Hematopoietic multipotent progenitor cell treated with erythropoietin and hydrocortisone succinate and interleukin-3 and kit ligand, for 4 days (in vitro differentiated cells): ENCODE measurements at regions not wholly inside any gene's neighbourhood (a gene's known extent, or its start where the extent isn't known, plus 50 kb on each side); places are given as distances from the start of the nearest gene placed in this dataset.
"Not testable (repeated sequence)": the region's sequence is repeated elsewhere in the genome, so short reads cannot be mapped to it uniquely, and the experiment has no call there.

Experiments used
- DNase-seq: peaks from one replicate; pipeline ENCODE4 v3.0.0-alpha.2; 2015

DNA sequence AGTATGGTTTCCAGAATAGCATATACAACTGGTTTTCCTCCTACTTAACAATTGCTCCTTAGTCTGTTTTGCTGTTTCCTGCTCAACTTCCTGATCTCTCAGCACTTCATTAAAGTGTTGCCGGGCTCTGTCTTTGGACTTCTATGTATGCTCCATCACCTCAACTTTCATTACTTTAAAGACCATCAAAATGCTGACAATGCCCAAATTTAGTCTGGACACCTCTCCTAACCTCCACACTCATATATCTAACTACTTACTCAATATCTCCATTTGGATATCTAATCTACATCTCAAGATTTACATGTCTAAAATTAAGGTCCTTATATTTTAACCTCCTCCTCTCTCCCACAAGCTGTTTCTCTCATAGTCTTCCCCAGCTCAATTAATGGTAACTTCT, 54.4 kb upstream of the LGR5 start:
- no peak for DNase-seq

DNA sequence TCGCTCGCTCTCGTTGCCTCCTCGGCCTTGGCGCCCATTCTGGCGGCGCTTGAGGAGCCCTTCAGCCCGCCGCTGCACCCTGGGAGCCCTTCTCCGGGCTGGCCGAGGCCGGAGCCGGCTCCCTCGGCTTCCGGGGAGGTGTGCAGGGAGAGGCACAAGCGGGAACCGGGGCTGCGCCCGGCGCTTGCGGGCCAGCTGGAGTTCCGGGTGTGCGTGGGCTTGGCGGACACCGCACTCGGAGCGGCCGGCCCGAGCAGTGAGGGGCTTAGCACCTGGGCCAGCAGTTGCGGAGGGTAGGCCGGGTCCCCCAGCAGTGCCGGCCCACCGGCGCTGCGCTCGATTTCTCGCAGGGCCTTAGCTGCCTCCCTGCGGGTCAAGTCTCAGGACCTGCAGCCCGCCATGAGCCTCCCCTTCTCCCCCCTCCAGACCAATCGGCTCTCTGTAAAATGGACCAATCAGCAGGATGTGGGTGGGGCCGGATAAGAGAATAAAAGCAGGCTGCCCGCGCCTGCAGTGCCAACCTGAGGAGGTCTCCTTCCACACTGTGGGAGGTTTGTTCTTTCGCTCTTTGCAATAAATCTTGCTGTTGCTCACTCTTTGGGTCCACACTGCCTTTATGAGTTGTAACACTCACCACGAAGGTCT, 62.8 kb upstream of the LGR5 start:
- DNase-seq, result not testable (repeated sequence)

GRCh38 chr12:71371122-71371521, 68.5 kb upstream of the LGR5 start:
- DNase-seq, result peak; percentile 89

- no peak for DNase-seq
Observed at GRCh38 chr12:71360013-71360412, 79.6 kb upstream of the LGR5 start.

GRCh38 chr12:71356569-71356968, 83.0 kb upstream of the LGR5 start:
- DNase-seq, result no peak

- peak; percentile 5 for DNase-seq
Observed at GRCh38 chr12:71354871-71355270, 84.7 kb upstream of the LGR5 start.

- DNase-seq, result no peak
Observed at GRCh38 chr12:71353607-71354006, 86.0 kb upstream of the LGR5 start.

GRCh38 chr12:71349950-71350349, 89.6 kb upstream of the LGR5 start:
- DNase-seq, result no peak

GRCh38 chr12:71338933-71339332, 100.7 kb upstream of the LGR5 start:
- no peak for DNase-seq

DNA sequence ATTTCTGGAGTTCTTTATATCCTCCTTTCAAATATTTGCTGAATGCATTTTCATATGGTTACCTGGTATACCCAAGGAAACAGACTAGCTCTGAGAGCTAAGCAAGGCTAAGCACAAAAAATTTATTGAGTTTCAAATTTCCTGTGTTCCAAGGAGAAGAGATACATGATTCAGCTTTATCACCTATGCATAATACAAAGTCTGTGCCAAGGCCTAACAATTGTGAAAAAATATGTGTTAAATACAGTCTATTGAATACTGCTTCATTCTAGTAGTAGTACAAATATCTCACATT, 103.7 kb upstream of the LGR5 start:
- no peak for DNase-seq

- DNase-seq, result no peak
Observed at GRCh38 chr12:71335151-71335962, 104.2 kb upstream of the LGR5 start.

GRCh38 chr12:71333418-71333817, 106.2 kb upstream of the LGR5 start:
- no peak for DNase-seq

GRCh38 chr12:71329956-71330355, 109.6 kb upstream of the LGR5 start:
- DNase-seq, result no peak

DNA sequence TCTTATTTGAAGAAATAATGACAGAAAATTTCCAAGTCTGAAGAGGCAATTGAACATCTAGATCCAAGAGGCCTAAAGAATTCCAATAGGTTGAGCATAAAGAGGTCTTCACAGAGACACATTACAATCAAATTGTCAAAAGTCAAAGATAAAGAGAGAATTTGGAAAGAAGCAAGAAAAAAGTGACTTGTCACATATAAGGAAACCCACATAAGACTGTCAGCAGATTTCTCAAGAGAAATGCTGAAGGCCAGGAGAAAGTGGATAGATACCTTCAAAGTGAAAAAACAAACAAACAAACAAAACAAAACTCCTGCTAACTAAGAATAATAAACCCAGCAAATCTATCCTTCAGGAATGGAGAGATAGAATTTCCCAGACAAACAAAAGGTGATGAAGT, 118.1 kb upstream of the LGR5 start:
- no peak for DNase-seq

DNA sequence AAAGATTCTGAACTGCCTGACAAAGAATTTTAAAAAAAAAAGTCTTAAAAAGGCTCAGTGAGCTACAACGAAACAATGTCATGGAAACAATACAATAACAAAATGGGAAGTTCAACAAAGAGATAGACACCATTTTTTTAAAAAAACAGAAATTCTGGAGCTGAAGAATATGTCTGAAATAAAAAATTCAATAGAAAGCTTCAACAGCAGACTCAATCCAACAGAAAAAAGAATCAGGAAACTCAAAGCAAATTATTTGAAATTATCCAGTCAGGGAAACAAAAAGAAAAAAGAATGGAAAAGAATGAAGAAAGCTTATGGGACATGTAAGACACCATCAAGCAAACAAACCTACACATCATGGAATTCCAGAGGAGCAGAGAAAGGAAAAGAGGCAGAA, 118.5 kb upstream of the LGR5 start:
- no peak for DNase-seq

DNA sequence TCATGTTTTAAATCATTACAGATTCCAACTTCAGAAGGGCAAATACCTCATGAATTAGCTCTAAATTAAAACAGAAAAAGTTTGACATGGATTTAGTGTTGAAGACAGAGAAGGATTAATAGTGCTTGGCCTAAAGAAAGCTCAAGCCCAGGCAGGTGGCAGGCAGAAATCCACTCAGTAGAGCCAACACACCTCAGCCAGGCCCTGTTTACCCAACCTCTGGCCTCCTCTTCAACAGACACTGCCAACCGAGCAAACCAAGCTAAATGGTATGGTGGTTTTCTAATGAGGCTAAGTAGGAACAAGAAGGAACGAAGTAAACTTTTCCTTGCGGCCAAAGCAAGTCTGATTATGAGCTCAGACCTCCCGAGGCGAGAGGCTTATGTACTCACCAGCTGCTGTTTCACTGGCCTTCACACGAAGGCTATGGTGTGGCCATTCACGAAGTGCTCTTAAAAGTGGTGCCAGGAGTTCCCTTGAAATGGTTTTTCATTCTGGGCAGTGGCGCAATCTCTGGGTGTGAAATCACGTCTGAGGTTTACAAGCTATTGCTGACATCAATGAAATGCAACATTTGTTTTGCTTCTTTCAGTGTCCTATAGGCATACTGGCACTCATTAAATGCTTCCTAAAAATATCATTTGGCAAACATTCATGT, 124.1 kb upstream of the LGR5 start:
- no peak for DNase-seq

- no peak for DNase-seq
Observed at GRCh38 chr12:71312768-71313403, 126.7 kb upstream of the LGR5 start.

- DNase-seq, result not testable (repeated sequence)
Observed at GRCh38 chr12:71311611-71312010, 128.0 kb upstream of the LGR5 start.

GRCh38 chr12:71306808-71307207, 132.8 kb upstream of the LGR5 start:
- DNase-seq, result no peak

GRCh38 chr12:71304306-71304705, 135.3 kb upstream of the LGR5 start:
- DNase-seq, result no peak

DNA sequence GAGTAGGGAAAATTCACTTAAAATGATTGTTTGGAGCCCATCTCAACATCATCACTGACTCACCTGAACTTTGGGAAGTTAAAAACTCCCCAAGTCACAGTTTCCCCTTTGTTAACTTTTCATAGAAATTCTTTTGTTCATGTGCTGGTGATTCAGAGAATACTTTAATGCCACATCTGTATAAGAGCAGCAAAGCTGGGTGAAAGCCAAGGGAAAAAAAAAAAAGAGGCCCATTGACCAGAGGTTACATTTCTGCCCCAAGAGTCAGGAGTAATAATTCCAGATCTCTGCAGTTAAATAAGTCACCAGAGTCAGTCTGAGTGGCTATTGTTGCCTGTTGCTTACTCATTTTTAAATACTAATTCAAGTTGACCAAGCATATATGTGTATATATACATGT, 136.4 kb upstream of the LGR5 start:
- DNase-seq, result no peak

- peak; percentile 3 for DNase-seq
Observed at GRCh38 chr12:71300772-71301675, 138.6 kb upstream of the LGR5 start.
